Large intestine (tissue), 3 donors: ENCODE measurements at regions not wholly inside any gene's neighbourhood (a gene's known extent, or its start where the extent isn't known, plus 50 kb on each side); places are given as distances from the start of the nearest gene placed in this dataset.

Source experiments
- DNase-seq, 2 donors: peaks; one replicate each; pipeline versions ENCODE4 v3.0.0 to v3.0.0-alpha.2; 2013
- H3K27ac ChIP-seq: one replicate; pipeline ENCODE4 v1.5.1; 2013; ENCODE audit warnings: low read length
- H3K27me3 ChIP-seq: 2 replicates; pipeline ENCODE4 v1.6.1; 2013; ENCODE audit warnings: low read length; ENCODE audit not compliant: control insufficient read depth, insufficient read depth
- H3K36me3 ChIP-seq: 2 replicates; pipeline ENCODE4 v1.6.1; 2013; ENCODE audit warnings: low read length; ENCODE audit not compliant: control insufficient read depth, insufficient read depth
- H3K4me1 ChIP-seq: one replicate; pipeline ENCODE4 v1.6.1; 2013; ENCODE audit warnings: low read length; ENCODE audit not compliant: control insufficient read depth, insufficient read depth
- H3K4me3 ChIP-seq: one replicate; pipeline ENCODE4 v1.5.1; 2013; ENCODE audit warnings: low read length
- H3K9me3 ChIP-seq: one replicate; pipeline ENCODE4 v1.6.1; 2013; ENCODE audit warnings: mild to moderate bottlenecking, low read depth, low read length, moderate library complexity; ENCODE audit not compliant: control insufficient read depth
- WGBS: methylation state at CpG from one replicate; pipeline ENCODE4 v1.1.5; 2013; ENCODE audit warnings: low lambda C conversion rate; ENCODE audit not compliant: insufficient coverage; 5-methylcytosine and 5-hydroxymethylcytosine counted together

DNA sequence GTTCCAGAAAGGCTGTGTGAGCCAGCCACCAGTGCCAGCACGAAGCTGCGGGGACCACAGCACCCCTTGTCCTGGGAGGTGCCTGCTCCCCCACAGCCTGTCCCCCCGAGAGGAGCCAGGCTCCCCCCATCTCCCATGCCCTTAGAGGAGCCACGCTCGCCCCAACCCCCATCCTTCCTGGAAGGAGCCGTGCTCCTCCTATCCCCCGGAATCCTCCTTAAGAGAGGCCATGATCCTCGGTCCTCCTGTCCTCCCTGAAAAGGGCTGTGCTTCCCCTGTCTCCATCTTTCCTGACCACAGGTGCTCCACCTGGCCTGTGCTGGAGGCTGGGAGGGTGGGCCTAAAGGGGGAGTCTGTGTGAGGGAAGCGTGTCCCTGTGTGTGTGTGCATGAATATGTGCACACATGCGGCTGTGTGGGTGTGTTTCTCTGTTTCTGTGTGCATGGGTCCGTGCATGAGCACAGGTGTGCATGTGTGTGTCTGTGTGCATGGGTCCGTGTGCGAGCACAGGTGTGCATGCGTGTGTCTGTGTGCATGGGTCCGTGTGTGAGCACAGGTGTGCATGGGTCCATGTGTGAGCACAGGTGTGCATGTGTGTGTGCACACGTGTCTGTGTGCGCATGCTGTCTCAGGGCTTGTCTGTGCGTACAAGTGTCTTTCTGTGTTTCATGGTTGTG lies 80.3 kb downstream of the RTP5 start:
- Histone ChIP-seq H3K4me1 (peaks cover 3% of the 10 kb centered on the region), H3K36me3 (no peaks in the 10 kb centered on the region), H3K9me3 (peaks cover 11% of the 10 kb centered on the region), H3K27me3 (no peaks in the 10 kb centered on the region), H3K4me3 (no peak overlapping the region), H3K27ac (no peak overlapping the region)
- no peak for DNase-seq
- WGBS = no CpG with 5 or more reads among the region's 18 CpGs

DNA sequence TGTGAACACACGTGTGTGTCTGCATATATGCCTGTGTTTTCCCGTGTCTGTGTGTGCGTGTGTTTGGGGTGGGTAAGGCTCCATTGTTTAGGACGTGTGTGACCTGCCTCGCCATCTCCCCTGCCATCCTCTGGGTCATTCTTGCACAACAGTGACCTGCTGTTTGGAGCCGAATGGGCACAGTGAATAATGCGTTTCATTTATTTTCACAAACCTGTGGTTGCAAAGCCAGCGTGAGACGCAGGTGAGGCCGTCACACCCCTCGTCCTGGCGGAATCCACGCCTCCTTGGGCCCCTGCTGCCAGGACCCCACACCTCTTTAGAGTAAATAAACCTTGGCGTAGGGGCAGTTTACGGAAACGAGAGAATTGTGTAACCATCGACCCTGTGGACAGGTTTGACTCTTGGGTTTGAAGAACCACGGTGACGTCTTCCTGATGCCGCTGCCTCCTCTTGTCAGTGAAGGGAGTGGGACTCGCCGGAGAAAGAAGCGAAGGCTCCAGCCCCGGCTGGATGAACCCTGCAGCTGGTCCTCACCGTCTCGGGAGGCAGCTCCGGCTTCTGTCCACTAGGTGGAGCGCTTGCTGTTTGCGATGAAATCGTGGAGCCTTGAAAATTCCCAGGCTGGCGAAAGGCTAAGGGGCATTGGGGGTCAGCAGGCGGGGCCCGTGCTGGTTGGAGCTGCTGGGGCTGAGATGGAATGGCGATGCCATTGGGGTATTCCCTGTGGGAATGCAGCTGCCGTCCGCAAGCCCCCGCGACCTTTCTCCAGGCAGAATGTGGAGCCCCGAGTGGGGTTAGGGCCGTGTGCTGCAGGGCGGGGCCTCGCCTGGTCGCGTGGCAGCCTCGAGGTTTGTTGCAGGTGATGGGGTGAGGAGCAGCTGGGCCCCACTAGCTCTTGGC lies 81.1 kb downstream of the RTP5 start:
- Histone ChIP-seq H3K27ac (no peak overlapping the region), H3K4me3 (no peak overlapping the region), H3K4me1 (peaks cover 3% of the 10 kb centered on the region), H3K36me3 (no peaks in the 10 kb centered on the region), H3K27me3 (no peaks in the 10 kb centered on the region), H3K9me3 (peaks cover 11% of the 10 kb centered on the region)
- no CpG with 5 or more reads among the region's 45 CpGs for WGBS
- DNase-seq = peak; percentile 60 to 63

DNA sequence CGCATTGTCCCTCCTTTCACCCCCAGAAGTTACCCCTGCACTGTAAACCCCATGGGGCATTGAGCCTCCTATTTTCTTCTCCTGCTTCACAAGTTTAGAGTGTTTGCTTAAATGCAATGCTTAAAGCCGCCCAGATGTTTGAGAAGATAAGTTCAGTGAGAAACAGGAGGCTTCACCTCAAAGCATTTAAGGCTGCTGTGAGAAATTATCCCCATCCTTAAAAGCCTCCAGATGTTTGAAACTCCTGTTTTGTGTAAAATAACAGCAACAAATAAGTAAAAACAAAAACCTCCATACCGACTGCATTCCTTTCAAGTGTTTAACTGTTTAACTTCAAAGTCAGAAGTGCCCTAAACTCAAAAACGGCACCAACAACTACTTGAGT lies 81.8 kb downstream of the RTP5 start:
- Histone ChIP-seq H3K36me3 (no peaks in the 10 kb centered on the region), H3K9me3 (peaks cover 10% of the 10 kb centered on the region), H3K27ac (no peak overlapping the region), H3K4me1 (peaks cover 3% of the 10 kb centered on the region), H3K27me3 (no peaks in the 10 kb centered on the region), H3K4me3 (no peak overlapping the region)
- no CpG with 5 or more reads among the region's 4 CpGs for WGBS
- DNase-seq = no peak

DNA sequence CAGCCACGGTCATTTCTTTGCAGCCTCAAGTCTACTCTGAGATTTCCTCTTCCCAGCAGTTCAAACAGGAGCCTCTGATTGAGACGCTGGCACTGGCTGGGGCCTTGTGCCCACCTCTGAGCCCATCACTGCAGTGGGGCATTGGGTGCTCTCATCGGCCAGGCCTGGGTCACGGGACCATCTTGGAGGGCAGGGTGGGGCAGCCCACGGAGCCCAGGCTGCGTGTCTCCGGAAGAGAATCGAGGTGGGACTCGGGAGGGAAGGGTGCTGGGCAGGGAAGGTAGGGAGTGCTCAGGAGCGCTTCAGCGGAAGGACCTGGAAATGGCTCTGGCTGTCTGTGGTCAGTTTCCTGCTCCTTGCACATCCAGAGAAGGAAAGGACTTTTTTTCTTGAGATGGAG lies 82.4 kb downstream of the RTP5 start:
- no peaks in the 10 kb centered on the region for H3K36me3 ChIP-seq
- H3K4me1 ChIP-seq = peaks cover 3% of the 10 kb centered on the region
- no peak overlapping the region for H3K4me3 ChIP-seq
- peaks cover 4% of the 10 kb centered on the region for H3K9me3 ChIP-seq
- no CpG with 5 or more reads among the region's 11 CpGs for WGBS
- no peak overlapping the region for H3K27ac ChIP-seq
- no peaks in the 10 kb centered on the region for H3K27me3 ChIP-seq
- no peak for DNase-seq

DNA sequence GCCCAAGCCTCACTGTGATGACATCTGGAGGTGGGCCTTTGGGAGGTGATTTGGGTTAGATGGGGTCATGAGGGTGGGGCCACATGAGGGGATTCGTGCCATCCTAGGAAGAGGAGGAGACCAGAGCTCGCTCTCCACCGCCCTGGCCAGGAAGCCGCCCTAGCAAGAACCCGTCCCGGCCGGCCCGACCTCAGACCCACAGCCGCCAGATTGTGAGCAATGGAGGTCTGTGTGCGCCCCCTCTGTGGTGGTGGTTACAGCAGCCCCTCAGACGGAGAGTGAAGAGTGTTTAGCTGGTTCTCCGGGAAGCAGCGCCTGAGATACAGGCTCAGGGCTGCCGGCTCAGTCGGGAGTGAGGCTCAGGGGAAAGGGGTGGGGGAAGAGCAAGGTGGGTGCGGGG lies 83.3 kb downstream of the RTP5 start:
- peaks cover 3% of the 10 kb centered on the region for H3K4me1 ChIP-seq
- H3K9me3 ChIP-seq = peaks cover 3% of the 10 kb centered on the region
- no peaks in the 10 kb centered on the region for H3K27me3 ChIP-seq
- no peak for DNase-seq
- H3K4me3 ChIP-seq = no peak overlapping the region
- H3K36me3 ChIP-seq = no peaks in the 10 kb centered on the region
- H3K27ac ChIP-seq = no peak overlapping the region
- WGBS = no CpG with 5 or more reads among the region's 16 CpGs

DNA sequence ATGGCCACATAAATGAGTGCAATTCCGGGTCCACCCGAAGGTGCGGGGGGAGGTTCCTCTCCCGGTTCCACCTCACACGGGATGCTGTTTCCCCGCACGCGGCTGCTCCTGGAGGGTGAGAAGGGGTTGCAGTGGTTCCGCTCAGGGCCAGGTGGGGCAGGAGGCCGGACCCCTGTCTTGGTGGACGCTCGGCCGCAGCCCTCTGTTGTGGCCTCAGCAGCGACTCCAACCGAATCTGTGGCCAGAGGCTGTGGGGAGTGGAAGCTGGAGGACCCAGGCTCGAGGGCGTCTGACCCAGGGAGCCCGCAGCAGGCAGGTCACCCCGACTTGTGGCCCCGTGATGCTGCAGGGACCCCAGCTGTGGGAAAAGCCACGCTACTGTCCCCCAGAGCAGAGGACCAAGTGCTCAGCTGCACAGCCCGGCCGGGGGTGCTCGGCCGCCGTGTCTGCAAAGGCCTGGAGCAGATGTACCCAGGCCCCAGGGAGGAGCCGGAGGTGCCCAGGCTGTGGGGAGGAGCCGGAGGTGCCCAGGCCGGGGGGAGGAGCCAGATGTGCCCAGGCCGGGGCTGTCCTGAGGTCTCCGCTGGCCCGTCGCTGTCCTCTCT lies 83.9 kb downstream of the RTP5 start:
- Histone ChIP-seq H3K27me3 (no peaks in the 10 kb centered on the region), H3K27ac (no peak overlapping the region), H3K36me3 (no peaks in the 10 kb centered on the region), H3K4me1 (peaks cover 3% of the 10 kb centered on the region), H3K9me3 (peaks cover 3% of the 10 kb centered on the region), H3K4me3 (no peak overlapping the region)
- WGBS = no CpG with 5 or more reads among the region's 33 CpGs
- DNase-seq = no peak

DNA sequence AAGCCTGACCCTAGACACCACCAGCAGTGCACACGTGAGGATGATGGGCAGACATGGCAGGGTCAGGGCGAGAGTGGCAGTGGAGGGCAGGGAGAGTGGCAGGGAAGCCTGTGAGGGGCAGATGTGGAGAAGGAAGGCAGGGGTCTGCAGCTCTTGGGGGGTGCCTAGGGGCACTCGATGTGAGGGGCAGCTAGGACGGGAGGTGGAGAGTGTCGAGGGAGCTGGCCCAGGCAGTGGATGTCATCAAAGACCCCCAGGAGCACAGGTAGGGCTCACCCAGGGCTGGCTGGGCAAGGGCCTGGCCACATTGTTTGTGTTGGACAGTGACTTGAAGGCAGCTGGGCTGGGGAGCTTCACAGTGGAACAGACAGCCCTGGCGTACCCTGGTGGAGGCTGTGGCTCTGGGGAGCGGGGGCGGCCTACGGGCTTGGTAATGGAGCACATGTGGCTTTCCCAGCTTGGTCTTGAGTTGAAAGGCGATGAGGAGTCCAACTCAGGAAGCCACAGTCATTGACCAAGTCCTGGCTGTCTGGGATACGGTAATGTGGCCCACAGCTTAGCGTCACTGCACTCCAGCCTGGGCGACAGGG lies 87.1 kb downstream of the RTP5 start:
- Histone ChIP-seq H3K36me3 (no peaks in the 10 kb centered on the region), H3K27ac (no peak overlapping the region), H3K4me3 (no peak overlapping the region), H3K9me3 (peaks cover 3% of the 10 kb centered on the region), H3K27me3 (no peaks in the 10 kb centered on the region), H3K4me1 (no peaks in the 10 kb centered on the region)
- DNase-seq = no peak
- WGBS = no CpG with 5 or more reads among the region's 13 CpGs

DNA sequence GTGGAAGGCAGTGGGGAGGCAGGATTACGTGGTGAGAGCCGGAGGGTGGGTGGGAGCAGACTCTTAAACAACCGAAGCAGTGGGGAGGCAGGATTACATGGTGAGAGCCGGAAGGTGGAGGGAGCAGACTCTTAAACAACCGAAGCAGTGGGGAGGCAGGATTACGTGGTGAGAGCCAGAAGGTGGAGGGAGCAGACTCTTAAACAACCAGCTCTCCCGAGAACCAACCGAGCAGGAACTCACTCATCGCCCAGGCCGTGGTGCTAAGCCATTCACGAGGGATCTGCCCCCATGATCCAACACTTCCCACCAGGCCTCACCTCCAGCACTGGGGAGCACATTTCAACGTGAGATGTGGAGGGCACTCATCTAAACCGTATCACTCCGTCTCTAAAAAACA lies 87.7 kb downstream of the RTP5 start:
- no peaks in the 10 kb centered on the region for H3K36me3 ChIP-seq
- no peak for DNase-seq
- H3K9me3 ChIP-seq = no peaks in the 10 kb centered on the region
- no peak overlapping the region for H3K27ac ChIP-seq
- H3K27me3 ChIP-seq = no peaks in the 10 kb centered on the region
- H3K4me3 ChIP-seq = no peak overlapping the region
- no peaks in the 10 kb centered on the region for H3K4me1 ChIP-seq
- 93% methylated on average over 3 of the region's 14 CpGs for WGBS

DNA sequence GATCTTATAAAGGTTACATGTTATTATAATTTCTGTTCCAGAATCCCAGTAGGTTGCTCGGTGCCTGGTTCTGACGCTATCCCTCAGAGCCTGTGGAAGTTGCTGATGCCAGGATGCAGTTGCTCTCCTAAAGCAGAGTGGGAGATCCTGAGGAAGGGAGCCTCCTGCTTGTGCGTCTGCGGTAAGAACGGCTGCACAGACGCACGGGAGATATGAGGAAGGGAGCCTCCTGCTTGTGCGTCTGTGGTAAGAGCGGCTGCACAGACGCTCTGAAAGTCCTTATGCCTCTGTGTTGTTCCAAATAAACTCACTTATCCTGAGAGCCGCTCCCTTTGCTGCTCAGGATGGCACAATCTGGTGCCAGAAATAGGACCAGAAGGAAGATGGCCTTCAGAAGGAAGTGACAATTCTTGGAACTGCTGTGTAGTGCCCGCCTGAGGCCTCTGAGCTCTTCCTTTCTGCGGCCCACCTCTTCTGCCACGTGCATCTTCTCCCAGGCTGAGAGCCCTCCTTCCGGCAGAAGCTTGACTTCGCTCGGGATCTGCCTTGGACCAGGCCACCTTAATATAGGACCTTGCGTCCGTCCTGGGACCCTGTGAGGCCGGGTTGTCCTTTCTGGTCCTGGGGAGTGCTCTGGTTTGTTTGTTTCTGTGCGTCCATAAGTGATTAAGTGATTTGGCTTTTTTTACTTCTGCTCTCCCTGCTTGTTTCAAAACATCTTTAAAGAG lies 89.5 kb downstream of the RTP5 start:
- Histone ChIP-seq H3K9me3 (no peaks in the 10 kb centered on the region), H3K27me3 (no peaks in the 10 kb centered on the region), H3K4me1 (no peaks in the 10 kb centered on the region), H3K27ac (no peak overlapping the region), H3K36me3 (no peaks in the 10 kb centered on the region), H3K4me3 (no peak overlapping the region)
- no peak for DNase-seq
- no CpG with 5 or more reads among the region's 21 CpGs for WGBS

DNA sequence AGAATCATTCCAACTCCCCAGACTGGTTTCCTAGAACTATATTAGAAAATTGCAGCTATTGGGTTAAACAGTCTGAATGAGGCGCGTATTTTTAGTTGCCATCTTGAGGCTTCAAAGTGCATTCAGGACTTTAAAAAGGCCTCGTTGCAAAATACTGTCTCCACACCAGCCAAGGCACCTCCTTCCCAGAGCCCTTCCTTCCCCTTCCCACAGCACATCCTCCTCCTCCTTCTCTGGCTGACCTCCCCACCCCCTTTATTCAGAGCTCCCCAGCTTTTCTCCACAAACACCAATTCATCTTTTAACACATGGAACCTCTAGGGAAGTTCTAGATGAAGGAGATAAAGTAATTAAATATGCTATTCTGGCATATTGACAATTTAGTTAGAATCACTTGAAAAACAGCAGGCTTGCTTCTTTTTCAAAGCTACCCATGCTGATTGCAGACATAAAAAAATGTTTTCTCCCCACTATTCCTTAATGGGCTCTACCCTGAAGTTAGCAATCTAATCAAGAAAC lies 90.3 kb downstream of the RTP5 start:
- Histone ChIP-seq H3K4me1 (no peaks in the 10 kb centered on the region), H3K27me3 (no peaks in the 10 kb centered on the region), H3K9me3 (no peaks in the 10 kb centered on the region), H3K4me3 (no peak overlapping the region), H3K27ac (no peak overlapping the region), H3K36me3 (no peaks in the 10 kb centered on the region)
- no peak for DNase-seq
- WGBS = no CpG with 5 or more reads among the region's 3 CpGs
